Activated CD4-positive, alpha-beta T cell treated with anti-CD3 and anti-CD28 coated beads, Interleukin-2, amount 50 U/mL, for 24 hours (primary cell): ENCODE measurements at regions not wholly inside any gene's neighbourhood (a gene's known extent, or its start where the extent isn't known, plus 50 kb on each side); places are given as distances from the start of the nearest gene placed in this dataset.

Experiments used
- DNase-seq, 2 donors: peaks; one replicate each; pipeline ENCODE4 v3.0.0-alpha.2; 2020; ENCODE audit warnings: low read depth in 1 of 2, low spot score in 1 of 2

- no peak for DNase-seq
Observed at GRCh38 chr14:101174980-101175606, 271.6 kb upstream of the RTL1 start.

DNA sequence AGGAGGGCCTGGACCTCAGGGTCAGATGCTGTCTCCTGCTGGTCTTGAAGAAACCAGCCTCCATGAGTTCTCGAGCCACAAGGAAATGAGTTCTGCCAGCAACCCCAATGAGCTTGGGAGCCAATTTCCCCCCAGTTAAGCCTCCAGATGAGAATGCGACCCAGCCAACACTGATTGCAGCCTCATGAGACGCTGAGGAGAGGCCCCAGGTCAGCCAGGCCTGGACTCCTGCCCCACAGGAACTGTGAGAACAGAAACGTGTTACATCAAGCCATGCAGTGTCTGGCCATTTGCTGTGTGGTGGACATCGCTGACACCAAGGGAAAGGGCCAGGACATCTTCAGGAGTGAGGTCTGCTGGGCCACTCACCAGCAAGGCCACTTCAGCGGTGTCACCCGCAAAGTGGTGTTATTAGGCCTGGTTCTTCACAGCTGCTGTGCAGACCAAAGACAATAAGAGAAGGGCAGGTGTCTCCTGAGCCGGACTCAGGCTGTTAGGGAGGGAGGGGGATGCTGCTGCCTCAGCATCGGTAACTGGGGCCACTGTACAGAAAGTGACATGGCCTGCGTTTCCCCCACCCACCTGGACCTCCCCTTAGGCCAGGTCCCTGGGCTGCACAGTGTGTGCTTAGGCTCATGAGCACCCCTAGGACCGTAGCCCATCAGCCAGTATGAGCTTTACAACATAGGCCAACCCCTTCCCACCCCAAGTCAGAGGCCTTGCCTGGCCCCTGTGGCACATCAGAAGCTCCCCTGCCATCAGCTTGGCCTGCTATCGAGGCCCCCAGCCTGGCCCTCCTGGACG, 272.4 kb upstream of the RTL1 start:
- DNase-seq: no peak

- no peak for DNase-seq
Observed at GRCh38 chr14:101176535-101177205, 273.1 kb upstream of the RTL1 start.

GRCh38 chr14:101177301-101177971, 273.9 kb upstream of the RTL1 start:
- no peak for DNase-seq

- no peak for DNase-seq
Observed at GRCh38 chr14:101178184-101179072, 274.9 kb upstream of the RTL1 start.

- DNase-seq: no peak
Observed at GRCh38 chr14:101179691-101180211, 276.2 kb upstream of the RTL1 start.

GRCh38 chr14:101181446-101182313, 278.2 kb upstream of the RTL1 start:
- DNase-seq: no peak

GRCh38 chr14:101182476-101182875, 279.0 kb upstream of the RTL1 start:
- no peak for DNase-seq

DNA sequence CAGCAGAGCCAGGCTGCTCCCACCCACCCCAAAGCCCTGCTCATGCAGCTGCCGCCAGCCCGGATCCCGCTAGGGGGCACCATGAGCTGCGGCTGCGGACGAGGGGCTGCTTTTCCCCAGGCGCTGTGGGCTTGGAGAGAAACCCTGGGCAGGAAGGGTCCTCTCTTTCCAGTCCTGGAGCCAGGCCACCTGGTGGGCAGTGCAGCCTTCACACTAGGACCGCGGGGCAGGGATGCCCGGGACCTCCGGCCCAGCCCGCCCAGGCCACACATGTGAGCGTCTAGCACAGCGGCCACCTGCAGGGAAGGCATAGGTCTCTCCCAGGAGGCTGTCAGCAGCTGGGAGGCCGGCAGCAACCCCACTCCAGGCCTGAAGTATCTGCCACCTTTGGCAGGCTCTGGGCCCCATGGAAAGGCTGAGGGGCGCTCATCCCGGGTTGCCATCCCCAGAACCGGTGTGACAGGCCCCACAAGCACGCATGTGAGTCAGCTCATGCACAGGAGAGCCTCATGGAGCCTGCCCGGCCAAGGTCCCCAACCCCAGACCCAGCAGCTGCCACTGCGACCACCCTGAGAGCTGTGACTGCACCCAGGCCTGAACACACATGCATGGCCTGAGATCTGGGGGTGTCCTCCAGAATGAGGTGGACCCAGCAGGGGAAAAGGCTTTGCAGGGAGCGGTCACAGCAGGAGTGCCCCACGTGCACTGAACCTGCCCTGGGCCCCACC, 280.0 kb upstream of the RTL1 start:
- DNase-seq: no peak

- DNase-seq: no peak
Observed at GRCh38 chr14:101184104-101184455, 280.6 kb upstream of the RTL1 start.

DNA sequence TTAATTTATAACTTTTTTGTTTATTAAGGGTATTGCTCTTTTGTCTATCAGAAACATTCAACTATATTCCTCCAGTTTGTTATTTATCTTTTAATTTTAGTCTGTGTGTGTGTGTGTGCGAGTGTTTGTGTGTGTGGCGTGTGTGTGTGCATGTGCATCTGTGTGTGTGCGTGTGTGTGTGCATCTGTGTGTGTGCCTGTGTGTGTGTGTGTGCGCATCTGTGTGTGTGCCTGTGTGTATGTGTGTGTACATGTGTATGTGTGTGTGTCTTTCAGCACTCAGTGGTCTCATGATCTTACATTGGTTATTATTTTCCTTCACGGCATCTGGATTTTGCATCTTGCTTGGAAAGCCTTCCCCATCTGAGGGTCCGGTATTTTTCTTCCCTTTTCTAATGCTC, 281.1 kb upstream of the RTL1 start:
- DNase-seq: no peak

- DNase-seq: no peak
Observed at GRCh38 chr14:101185073-101185835, 281.7 kb upstream of the RTL1 start.

DNA sequence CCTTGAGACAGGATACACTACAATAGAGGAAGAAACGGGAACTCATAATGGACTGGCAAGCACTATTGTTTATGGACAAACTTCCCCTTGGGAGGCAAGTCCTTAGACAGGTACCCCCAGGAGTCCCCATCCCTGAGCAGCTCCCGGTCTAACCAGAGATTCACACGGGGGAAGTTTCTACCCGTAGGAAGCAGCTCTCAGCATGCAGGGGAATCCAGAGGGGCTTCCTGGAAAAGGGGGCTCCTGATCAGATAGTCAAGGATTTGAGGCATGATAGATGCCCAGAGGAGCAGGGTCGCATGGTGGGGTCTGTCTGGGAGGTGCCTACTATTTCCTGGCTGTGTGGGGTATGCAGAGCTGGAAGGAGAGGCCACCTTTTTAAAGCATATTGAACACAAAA, 282.4 kb upstream of the RTL1 start:
- no peak for DNase-seq

DNA sequence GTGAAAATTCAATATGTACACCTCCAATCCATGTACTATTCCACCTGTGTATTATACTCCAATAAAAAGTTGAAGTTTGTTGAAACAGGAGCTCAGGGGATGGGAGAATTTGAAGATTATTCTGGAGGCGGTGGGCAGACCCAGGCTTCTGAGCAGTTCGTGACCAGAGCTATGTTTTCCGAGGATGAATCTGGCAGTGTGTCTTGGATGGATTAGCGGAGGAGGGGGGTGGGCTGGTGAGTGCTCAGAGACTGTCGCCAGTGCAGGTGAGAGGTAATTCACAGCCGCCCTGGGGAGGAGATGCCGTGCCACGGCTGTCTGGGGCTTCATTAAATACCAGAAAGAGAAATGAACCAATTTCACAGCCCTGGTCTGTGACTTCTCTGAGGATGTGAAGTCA, 283.0 kb upstream of the RTL1 start:
- no peak for DNase-seq

- no peak for DNase-seq
Observed at GRCh38 chr14:101186992-101187815, 283.7 kb upstream of the RTL1 start.

DNA sequence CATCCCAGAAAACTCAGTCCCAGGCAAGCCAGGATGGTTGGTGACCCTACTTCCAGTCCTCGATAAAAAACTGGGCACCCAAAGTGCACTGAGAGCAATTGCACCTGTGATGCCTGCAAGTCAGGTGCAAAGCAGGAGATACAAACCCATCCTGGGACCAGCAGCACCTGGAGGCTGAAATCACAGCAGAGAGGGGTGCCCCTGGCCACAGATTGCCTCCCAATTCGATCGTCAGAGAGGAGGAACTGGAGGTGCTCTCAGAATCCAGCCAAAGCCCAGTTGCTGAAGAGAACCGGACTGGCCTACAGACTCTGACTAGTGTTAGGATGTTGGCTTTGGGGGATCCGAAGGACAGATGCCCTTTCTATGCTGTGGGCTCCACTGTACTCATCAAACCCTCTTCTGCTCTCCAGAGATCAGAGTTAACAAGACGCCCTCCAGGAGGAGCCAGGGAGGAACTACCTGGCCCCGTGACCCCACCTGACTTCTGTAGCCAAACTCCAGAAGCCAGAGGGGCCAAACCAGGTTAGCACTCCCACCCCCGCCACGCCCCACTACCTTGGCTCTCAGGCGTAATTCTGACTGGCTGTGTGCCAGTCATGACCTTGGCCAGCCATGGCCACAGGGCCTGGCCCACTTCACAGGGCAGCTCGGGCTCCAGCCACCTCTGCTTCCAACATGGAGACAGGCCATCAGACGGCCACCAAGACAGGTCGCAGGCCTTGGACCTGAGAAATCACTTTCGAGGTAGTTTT, 284.5 kb upstream of the RTL1 start:
- no peak for DNase-seq

- no peak for DNase-seq
Observed at GRCh38 chr14:101188571-101188915, 285.0 kb upstream of the RTL1 start.
